Left ventricle myocardium inferior (tissue), 1 donor: ENCODE measurements at regions not wholly inside any gene's neighbourhood (a gene's known extent, or its start where the extent isn't known, plus 50 kb on each side); places are given as distances from the start of the nearest gene placed in this dataset.

Experiments
- DNase-seq: peaks from one replicate; pipeline ENCODE4 v3.0.0-alpha.2; 2020
- H3K27ac ChIP-seq: fragments of 200-600 bp; replicated peaks from 2 replicates; pipeline ENCODE4 v1.8.0; 2021
- H3K27me3 ChIP-seq: fragments of 200-600 bp; 2 replicates; pipeline ENCODE4 v1.8.0; 2021; ENCODE audit warnings: low read depth
- H3K36me3 ChIP-seq: fragments of 200-600 bp; 2 replicates; pipeline ENCODE4 v1.8.0; 2021
- H3K4me1 ChIP-seq: fragments of 200-600 bp; 2 replicates; pipeline ENCODE4 v1.8.0; 2021
- H3K4me3 ChIP-seq: fragments of 200-600 bp; 2 replicates; pipeline ENCODE4 v1.8.0; 2021; ENCODE audit warnings: mild to moderate bottlenecking, moderate library complexity
- H3K9me3 ChIP-seq: fragments of 200-600 bp; replicated peaks from 2 replicates; pipeline ENCODE4 v1.8.0; 2021
- intact Hi-C: fragments of 100-400 bp; cut with micrococcal nuclease; formaldehyde crosslinking; loops from one replicate; pipeline ENCODE4 v1.11.0; 2022
- TF ChIP-seq, protein P1 (sequence below): fragments of 200-600 bp; IDR thresholded peaks from 2 replicates; pipeline ENCODE4 v1.8.0; 2021; ENCODE audit warnings: antibody characterized with exemption, mild to moderate bottlenecking, borderline replicate concordance
- donor health status: DM: no; HTN: yes; CAD: no; lungs with severe emphysema.

DNA sequence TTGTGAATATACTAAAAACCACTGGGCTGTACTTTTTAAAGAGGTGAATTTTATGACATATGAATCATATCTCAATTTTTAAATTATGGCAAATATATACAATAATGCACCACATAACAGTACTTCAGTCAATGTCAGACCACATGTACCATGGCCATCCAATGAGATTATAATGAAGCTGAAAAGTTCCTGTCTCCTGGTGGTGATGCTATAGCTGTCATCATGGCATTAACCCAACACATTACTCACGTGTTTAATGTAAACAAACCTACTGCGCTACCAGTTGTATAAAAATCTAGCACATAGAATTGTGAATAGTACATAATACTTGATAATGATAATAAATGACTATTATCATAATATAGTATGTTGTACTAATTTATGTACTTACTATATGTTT lies 77.6 kb upstream of the ID2 start:
- DNase-seq = no peak
- H3K4me1 ChIP-seq = no peaks in the 10 kb centered on the region
- no peak overlapping the region for H3K4me3 ChIP-seq
- H3K27ac ChIP-seq = no peak overlapping the region
- TF ChIP-seq, protein P1, sequence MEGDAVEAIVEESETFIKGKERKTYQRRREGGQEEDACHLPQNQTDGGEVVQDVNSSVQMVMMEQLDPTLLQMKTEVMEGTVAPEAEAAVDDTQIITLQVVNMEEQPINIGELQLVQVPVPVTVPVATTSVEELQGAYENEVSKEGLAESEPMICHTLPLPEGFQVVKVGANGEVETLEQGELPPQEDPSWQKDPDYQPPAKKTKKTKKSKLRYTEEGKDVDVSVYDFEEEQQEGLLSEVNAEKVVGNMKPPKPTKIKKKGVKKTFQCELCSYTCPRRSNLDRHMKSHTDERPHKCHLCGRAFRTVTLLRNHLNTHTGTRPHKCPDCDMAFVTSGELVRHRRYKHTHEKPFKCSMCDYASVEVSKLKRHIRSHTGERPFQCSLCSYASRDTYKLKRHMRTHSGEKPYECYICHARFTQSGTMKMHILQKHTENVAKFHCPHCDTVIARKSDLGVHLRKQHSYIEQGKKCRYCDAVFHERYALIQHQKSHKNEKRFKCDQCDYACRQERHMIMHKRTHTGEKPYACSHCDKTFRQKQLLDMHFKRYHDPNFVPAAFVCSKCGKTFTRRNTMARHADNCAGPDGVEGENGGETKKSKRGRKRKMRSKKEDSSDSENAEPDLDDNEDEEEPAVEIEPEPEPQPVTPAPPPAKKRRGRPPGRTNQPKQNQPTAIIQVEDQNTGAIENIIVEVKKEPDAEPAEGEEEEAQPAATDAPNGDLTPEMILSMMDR = no peak
- H3K27me3 ChIP-seq = no peaks in the 10 kb centered on the region
- no peaks in the 10 kb centered on the region for H3K36me3 ChIP-seq
- intact Hi-C loops = no loop called here
- H3K9me3 ChIP-seq = no peaks in the 10 kb centered on the region

DNA sequence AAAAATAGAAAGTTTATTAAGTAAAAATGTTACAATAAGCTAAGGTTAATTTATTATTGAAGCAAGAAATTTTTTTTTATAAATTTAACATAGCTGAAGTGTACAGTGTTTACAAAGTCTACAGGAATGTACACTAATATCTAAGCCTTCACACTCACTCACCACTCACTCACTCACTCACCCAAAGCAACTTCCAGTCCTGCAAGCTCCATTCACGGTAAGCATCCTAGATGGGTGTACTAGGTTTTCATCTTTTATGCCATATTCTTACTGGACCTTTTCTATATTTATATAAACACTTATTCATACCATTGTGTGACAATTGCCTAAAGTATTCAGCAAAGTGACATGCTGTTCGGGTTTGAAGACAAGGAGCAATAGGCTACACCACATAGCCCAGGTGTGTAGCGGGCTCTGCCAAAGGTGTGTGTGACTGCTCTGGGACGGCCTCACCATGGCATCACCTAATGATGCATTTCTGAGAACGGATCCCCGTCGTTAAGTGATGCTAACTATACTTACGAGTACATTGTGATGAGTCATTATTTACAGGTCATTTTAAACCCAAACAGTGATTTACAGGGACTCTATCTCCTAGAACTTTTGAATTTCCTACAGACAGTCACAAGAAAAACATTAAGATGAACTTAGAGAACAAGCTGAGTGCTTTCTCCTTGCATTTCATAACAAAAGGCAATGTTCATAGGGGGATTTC lies 76.3 kb upstream of the ID2 start:
- Histone ChIP-seq H3K27me3 (no peaks in the 10 kb centered on the region), H3K4me1 (peaks cover 11% of the 10 kb centered on the region), H3K27ac (no peak overlapping the region), H3K9me3 (no peaks in the 10 kb centered on the region), H3K4me3 (no peak overlapping the region), H3K36me3 (no peaks in the 10 kb centered on the region)
- intact Hi-C loops = no loop called here
- TF ChIP-seq, protein P1 = no peak
- DNase-seq = no peak

DNA sequence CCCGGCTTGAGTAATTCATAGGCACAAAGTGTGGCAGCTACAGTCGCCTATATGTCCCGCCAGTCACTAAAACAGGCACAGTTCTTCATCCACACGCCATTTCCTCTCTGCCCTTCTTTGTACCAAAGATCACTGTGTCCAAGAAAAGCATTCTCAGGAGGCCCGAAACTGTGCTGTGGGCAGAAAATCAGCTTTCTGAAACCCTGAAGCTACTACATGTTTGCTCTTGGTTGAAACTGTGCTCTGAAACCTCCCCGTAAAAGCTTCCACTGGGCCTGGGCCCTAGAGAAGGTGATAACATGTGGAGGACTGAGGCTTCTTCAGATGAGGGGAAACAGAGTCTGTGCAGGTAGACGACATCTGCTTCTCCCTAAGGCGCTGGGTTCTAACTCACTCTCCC lies 75.6 kb upstream of the ID2 start:
- Histone ChIP-seq H3K4me3 (no peak overlapping the region), H3K9me3 (no peaks in the 10 kb centered on the region), H3K4me1 (peaks cover 12% of the 10 kb centered on the region), H3K36me3 (no peaks in the 10 kb centered on the region), H3K27me3 (no peaks in the 10 kb centered on the region), H3K27ac (no peak overlapping the region)
- TF ChIP-seq, protein P1 = no peak
- intact Hi-C loops = no loop called here
- no peak for DNase-seq

DNA sequence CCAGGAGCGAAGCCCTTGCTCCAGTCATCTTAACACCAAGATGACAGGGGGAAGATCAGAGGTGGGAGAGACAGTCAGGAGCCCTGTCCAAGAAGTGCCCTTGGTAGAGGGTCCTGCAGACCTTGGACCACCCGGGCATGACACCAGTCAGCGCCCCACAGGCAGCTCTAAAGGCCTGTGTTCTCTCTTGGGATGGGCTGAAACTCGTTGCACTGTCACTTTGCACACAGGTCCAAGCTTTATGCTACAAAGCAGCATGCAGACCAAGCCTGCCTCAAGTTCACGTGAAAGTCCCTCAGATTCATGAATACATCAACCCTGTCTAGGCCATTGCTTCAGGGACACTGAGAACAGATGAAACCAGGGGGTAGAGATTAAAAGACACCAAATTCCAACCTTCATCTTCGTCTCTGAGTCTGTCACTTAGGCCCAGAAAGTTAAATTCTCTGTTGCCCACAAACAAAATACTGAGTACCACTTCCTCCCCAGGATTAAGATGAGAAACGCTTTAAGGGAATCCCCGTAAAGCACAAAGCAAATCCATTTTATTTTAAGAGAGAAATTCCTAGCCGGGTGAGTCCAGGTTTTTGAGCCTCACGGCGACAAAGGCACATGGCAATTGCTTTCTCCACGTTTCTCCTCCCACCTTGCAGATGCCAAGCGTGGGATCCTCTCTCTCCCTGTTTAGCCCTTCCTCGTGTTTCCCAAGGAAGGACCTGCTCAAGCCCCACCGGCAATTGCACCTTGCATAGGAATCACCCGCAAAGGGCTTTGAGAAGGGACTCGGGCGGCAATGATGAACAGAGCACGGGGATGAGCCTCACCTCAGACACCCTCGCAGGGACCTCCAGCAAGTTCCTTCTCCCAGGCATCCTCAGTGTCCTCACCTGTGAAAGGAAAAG lies 75.0 kb upstream of the ID2 start:
- Histone ChIP-seq H3K4me1 (peaks cover 12% of the 10 kb centered on the region), H3K27ac (no peak overlapping the region), H3K4me3 (no peak overlapping the region), H3K36me3 (no peaks in the 10 kb centered on the region), H3K27me3 (no peaks in the 10 kb centered on the region), H3K9me3 (no peaks in the 10 kb centered on the region)
- intact Hi-C loops = no loop called here
- TF ChIP-seq, protein P1 = no peak
- DNase-seq = no peak

DNA sequence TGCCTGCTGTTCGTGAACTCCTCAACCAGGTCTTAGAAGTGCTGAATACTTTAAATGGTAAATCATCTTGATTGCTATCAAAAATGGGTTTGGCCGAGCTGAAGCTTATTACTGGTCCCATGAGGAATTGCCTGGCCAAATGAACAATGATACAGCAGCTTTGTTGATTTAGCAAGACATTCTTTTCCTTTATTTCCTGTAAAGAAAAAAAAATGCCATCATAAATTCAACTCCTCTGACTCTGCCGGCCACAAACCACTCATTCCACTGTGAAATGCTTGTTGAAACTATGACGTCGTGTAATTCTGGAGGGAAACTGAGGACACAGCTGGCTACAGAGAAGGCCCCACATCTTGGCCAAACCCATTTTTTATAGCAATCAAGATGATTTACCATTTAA lies 74.2 kb upstream of the ID2 start:
- no peak for DNase-seq
- Histone ChIP-seq H3K27ac (no peak overlapping the region), H3K4me3 (no peak overlapping the region), H3K27me3 (no peaks in the 10 kb centered on the region), H3K36me3 (no peaks in the 10 kb centered on the region), H3K9me3 (no peaks in the 10 kb centered on the region), H3K4me1 (peaks cover 12% of the 10 kb centered on the region)
- TF ChIP-seq, protein P1 = no peak
- intact Hi-C loops = no loop called here
